ENCODE measurements at regions not wholly inside any gene's neighbourhood (a gene's known extent, or its start where the extent isn't known, plus 50 kb on each side); places are given as distances from the start of the nearest gene placed in this dataset.
"Not testable (repeated sequence)": the region's sequence is repeated elsewhere in the genome, so short reads cannot be mapped to it uniquely, and the experiment has no call there.

DNA sequence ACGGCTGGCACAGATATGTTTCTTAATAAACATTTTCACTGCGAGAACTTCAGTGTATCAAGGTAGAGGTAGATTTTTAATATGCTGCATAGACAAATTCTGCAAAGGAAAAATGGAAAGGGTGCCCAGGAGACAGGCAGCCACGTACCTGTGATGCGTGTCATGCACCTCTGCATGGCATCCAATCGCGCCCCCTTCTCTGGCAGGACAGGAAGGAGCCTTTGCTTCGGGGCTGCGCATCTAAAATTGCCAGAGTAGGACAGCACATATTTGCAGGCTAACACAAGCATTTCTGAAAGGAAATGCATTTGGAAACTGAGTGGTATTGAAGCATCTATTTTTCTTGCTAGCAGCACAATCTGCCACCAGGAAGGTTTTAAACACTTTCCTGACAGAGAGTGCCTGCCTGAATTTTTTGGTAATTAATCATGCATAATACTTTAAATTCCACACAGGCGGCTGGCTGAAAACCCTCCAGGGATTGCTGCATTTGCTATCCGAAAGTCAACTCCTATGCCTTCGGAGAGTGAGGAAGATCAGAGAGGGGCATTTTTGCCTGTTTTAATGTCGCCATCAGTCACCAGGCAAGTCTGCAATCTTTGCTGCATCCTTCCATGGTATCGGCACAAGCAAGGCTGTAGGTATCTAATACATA is 165.1 kb upstream of the ATP10A start:
- no peaks in the 10 kb centered on the region for H3K9me3 ChIP-seq
- no peak overlapping the region for H3K27ac ChIP-seq
- H3K4me3 ChIP-seq = no peak overlapping the region
- no peak overlapping the region for H3K9ac ChIP-seq (ENCODE audit: low read depth in 2 of 2, low read length in 2 of 2)
- intact Hi-C loops (cut with DNase I) = loop anchor here (10.0 kb wide), 1 partner anchor 83 kb away; no protein-coding TSS in a partner anchor
- no peaks in the 10 kb centered on the region for H3K27me3 ChIP-seq
- H3K36me3 ChIP-seq = no peaks in the 10 kb centered on the region
- TF ChIP-seq, protein P1, sequence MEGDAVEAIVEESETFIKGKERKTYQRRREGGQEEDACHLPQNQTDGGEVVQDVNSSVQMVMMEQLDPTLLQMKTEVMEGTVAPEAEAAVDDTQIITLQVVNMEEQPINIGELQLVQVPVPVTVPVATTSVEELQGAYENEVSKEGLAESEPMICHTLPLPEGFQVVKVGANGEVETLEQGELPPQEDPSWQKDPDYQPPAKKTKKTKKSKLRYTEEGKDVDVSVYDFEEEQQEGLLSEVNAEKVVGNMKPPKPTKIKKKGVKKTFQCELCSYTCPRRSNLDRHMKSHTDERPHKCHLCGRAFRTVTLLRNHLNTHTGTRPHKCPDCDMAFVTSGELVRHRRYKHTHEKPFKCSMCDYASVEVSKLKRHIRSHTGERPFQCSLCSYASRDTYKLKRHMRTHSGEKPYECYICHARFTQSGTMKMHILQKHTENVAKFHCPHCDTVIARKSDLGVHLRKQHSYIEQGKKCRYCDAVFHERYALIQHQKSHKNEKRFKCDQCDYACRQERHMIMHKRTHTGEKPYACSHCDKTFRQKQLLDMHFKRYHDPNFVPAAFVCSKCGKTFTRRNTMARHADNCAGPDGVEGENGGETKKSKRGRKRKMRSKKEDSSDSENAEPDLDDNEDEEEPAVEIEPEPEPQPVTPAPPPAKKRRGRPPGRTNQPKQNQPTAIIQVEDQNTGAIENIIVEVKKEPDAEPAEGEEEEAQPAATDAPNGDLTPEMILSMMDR (IDR thresholded peaks at IDR 0.05) = no peak
- DNase-seq = no peak
- no peaks in the 10 kb centered on the region for H3K4me1 ChIP-seq

DNA sequence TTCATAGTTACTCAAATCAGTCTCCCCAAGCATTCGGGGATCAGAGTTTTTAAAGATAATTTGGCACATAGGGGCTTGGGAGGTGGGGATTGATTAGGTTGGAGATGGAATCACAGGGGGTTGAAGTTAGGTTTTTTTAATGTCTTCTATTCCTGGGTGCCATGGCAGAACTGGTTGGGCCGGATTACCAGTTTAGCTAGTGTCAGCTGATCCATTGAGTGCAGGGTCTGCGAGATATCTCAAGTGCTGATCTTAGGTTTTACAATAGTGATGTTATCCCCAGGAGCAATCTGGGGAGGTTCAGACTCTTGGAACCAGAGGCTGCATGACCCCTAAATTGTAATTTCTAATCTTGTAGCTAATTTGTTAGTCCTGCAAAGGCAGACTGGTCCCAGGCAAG is 163.5 kb upstream of the ATP10A start:
- not testable (repeated sequence) for H3K36me3 ChIP-seq; DNase-seq; H3K4me3 ChIP-seq; H3K27me3 ChIP-seq; H3K4me1 ChIP-seq; H3K9ac ChIP-seq (ENCODE audit: low read depth in 2 of 2, low read length in 2 of 2); H3K27ac ChIP-seq; H3K9me3 ChIP-seq
- intact Hi-C loops (cut with DNase I) = loop anchor here (10.0 kb wide), 1 partner anchor 82 kb away; no protein-coding TSS in a partner anchor

DNA sequence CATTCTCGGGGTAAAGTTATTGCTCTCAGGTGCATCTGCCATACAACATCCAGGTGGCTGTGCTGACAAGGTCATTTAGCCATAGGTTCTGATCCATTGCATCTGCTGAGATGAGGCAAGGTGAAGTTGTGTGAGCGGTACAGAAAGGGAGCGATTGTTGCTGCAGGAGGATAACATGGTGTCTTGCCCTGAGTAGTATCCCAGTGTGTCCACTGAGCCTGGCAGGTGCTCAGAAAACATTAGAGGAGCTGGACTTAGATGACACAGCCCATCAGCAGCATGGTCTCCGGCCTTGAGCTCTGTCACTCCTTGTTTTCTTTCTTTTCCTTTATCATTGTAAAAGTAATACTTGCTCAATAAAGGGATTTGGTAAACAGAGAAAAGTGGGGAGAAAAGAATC is 161.1 kb upstream of the ATP10A start:
- TF ChIP-seq, protein P1 (IDR thresholded peaks at IDR 0.05) = no peak
- Histone ChIP-seq H3K9ac (ENCODE audit: low read depth in 2 of 2, low read length in 2 of 2) (no peak overlapping the region), H3K4me1 (no peaks in the 10 kb centered on the region), H3K9me3 (no peaks in the 10 kb centered on the region), H3K27ac (no peak overlapping the region), H3K36me3 (no peaks in the 10 kb centered on the region), H3K4me3 (no peak overlapping the region), H3K27me3 (no peaks in the 10 kb centered on the region)
- intact Hi-C loops (cut with DNase I) = loop anchor here (10.0 kb wide), 1 partner anchor 79 kb away; no protein-coding TSS in a partner anchor
- DNase-seq = no peak

DNA sequence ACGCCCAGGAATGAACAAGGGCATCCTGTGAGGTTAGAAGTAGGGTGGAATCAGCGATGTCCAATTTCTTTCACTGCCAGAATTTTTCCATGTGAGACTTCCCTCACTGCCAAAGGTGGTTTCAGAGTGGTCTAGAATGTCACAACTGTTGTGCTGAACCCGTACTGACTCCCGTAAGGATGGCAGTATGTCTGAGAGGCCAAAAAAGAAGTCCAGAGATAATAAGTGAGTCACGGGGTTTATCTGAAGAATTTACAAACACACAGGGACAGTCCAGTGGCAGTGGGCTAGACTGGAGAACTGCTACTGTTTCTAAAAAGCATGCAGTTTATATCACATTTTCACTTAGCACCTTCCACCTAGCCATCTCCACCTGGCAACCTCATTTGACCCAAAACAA is 160.6 kb upstream of the ATP10A start:
- Histone ChIP-seq H3K9me3 (no peaks in the 10 kb centered on the region), H3K4me3 (no peak overlapping the region), H3K27me3 (no peaks in the 10 kb centered on the region), H3K36me3 (no peaks in the 10 kb centered on the region), H3K27ac (no peak overlapping the region), H3K4me1 (no peaks in the 10 kb centered on the region), H3K9ac (ENCODE audit: low read depth in 2 of 2, low read length in 2 of 2) (no peak overlapping the region)
- intact Hi-C loops (cut with DNase I) = loop anchor here (10.0 kb wide), 1 partner anchor 79 kb away; no protein-coding TSS in a partner anchor
- TF ChIP-seq, protein P1 (IDR thresholded peaks at IDR 0.05) = no peak
- no peak for DNase-seq

DNA sequence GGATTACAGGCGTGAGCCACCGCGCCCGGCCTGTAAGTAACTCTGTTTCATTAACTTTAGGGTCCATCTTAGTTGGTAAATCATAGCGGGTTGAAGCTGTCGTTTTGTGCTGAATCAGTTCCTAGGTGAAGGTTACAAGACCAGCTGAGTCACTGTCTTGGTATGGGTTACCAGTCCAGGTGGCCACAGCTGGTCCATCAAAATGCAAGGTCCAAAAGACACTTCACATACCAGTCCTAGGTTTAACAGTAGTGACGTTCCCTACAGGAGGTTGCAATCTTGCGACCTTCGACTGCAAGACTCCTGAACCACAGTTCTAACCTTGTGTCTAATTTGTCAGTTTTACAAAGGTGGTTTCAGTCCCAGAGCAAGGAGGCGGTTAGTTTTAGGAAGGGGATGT is 160.1 kb upstream of the ATP10A start:
- intact Hi-C loops (cut with DNase I) = loop anchor here (10.0 kb wide), 1 partner anchor 78 kb away; no protein-coding TSS in a partner anchor
- no peaks in the 10 kb centered on the region for H3K27me3 ChIP-seq
- H3K27ac ChIP-seq = no peak overlapping the region
- no peak for DNase-seq
- H3K9me3 ChIP-seq = no peaks in the 10 kb centered on the region
- H3K36me3 ChIP-seq = no peaks in the 10 kb centered on the region
- no peak overlapping the region for H3K9ac ChIP-seq (ENCODE audit: low read depth in 2 of 2, low read length in 2 of 2)
- TF ChIP-seq, protein P1 (IDR thresholded peaks at IDR 0.05) = no peak
- H3K4me3 ChIP-seq = no peak overlapping the region
- no peaks in the 10 kb centered on the region for H3K4me1 ChIP-seq

DNA sequence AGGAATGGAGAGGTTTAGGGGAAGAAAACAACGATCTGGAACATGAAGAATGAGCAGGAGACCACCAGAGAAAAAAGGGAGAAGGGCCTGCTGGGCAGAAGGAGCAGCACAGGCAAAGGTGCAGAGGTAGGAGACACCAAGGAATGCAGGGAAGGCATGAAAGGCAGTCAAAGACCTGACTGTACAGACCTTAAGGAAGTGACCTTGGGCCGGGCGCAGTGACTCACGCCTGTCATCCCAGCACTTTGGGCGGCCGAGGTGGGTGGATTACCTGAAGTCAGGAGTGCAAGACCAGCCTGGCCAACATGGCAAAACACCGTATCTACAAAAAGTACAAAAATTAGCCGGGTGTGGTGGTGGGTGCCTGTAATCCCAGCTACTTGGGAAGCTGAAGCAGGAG is 157.7 kb upstream of the ATP10A start:
- no peak for DNase-seq
- TF ChIP-seq, protein P1 (IDR thresholded peaks at IDR 0.05) = no peak
- no peak overlapping the region for H3K4me3 ChIP-seq

More for the DNA sequence above, 157.7 kb upstream of the ATP10A start:
- no peaks in the 10 kb centered on the region for H3K4me1 ChIP-seq
- intact Hi-C loops (cut with DNase I) = loop anchor here (10.0 kb wide), 1 partner anchor 76 kb away; no protein-coding TSS in a partner anchor
- no peak overlapping the region for H3K27ac ChIP-seq
- H3K36me3 ChIP-seq = no peaks in the 10 kb centered on the region
- no peaks in the 10 kb centered on the region for H3K27me3 ChIP-seq
- no peak overlapping the region for H3K9ac ChIP-seq (ENCODE audit: low read depth in 2 of 2, low read length in 2 of 2)
- H3K9me3 ChIP-seq = no peaks in the 10 kb centered on the region

Data from colonic mucosa (tissue), 4 donors.